H9 (cell line): ENCODE measurements at regions not wholly inside any gene's neighbourhood (a gene's known extent, or its start where the extent isn't known, plus 50 kb on each side); places are given as distances from the start of the nearest gene placed in this dataset.

Experiments used
- DNase-seq: peaks from one replicate; pipeline ENCODE4 v3.0.0-alpha.2; 2017
- H2AFZ ChIP-seq: one replicate; pipeline ENCODE4 v1.6.1; 2013; ENCODE audit warnings: mild to moderate bottlenecking, low read length, control low read depth, moderate library complexity
- H2AK5ac ChIP-seq: 2 replicates; pipeline ENCODE4 v1.6.1; 2013; ENCODE audit warnings: low read length, control low read depth, mixed read lengths; ENCODE audit not compliant: insufficient read length
- H2BK120ac ChIP-seq: one replicate; pipeline ENCODE4 v1.6.1; 2013; ENCODE audit warnings: low read depth, mild to moderate bottlenecking, low read length, control low read depth, inconsistent platforms; ENCODE audit not compliant: poor library complexity, severe bottlenecking
- H2BK12ac ChIP-seq: 2 replicates; pipeline ENCODE4 v1.6.1; 2013; ENCODE audit warnings: low read length, control low read depth, mixed read lengths, low read depth; ENCODE audit not compliant: insufficient read length
- H2BK15ac ChIP-seq: 2 replicates; pipeline ENCODE4 v1.6.1; 2013; ENCODE audit warnings: low read depth, low read length, control low read depth
- H2BK20ac ChIP-seq: one replicate; pipeline ENCODE4 v1.6.1; 2013; ENCODE audit warnings: low read depth, mild to moderate bottlenecking, low read length, control low read depth, inconsistent platforms; ENCODE audit not compliant: poor library complexity, severe bottlenecking
- H2BK5ac ChIP-seq: 2 replicates; pipeline ENCODE4 v1.6.1; 2013; ENCODE audit warnings: low read length, control low read depth, mixed read lengths; ENCODE audit not compliant: insufficient read length
- H3K14ac ChIP-seq: 2 replicates; pipeline ENCODE4 v1.6.1; 2013; ENCODE audit warnings: low read length, control low read depth; ENCODE audit not compliant: insufficient read depth
- H3K18ac ChIP-seq: 2 replicates; pipeline ENCODE4 v1.6.1; 2013; ENCODE audit warnings: low read depth, mild to moderate bottlenecking, mixed read lengths, low read length, control low read depth; ENCODE audit not compliant: insufficient read length
- H3K23ac ChIP-seq: 2 replicates; pipeline ENCODE4 v1.6.1; 2013; ENCODE audit warnings: low read length, control low read depth, mixed read lengths, low read depth; ENCODE audit not compliant: insufficient read length
- H3K23me2 ChIP-seq: 2 replicates; pipeline ENCODE4 v1.6.1; 2013; ENCODE audit warnings: low read depth, mild to moderate bottlenecking, mixed read lengths, low read length, control low read depth; ENCODE audit not compliant: insufficient read length, poor library complexity, severe bottlenecking
- H3K27ac ChIP-seq: 2 replicates; pipeline ENCODE4 v1.5.1; 2013; ENCODE audit warnings: low read length, control low read depth, mixed read lengths, low read depth; ENCODE audit not compliant: insufficient read length
- H3K27me3 ChIP-seq: 2 replicates; pipeline ENCODE4 v1.6.1; 2013; ENCODE audit warnings: low read length, control low read depth, inconsistent platforms; ENCODE audit not compliant: insufficient read depth
- H3K4ac ChIP-seq: 2 replicates; pipeline ENCODE4 v1.6.1; 2013; ENCODE audit warnings: low read depth, mild to moderate bottlenecking, control low read depth, inconsistent platforms, low read length, moderate library complexity
- H3K4me1 ChIP-seq: 2 replicates; pipeline ENCODE4 v1.6.1; 2013; ENCODE audit warnings: low read length, control low read depth, inconsistent platforms; ENCODE audit not compliant: insufficient read depth
- H3K4me2 ChIP-seq: 2 replicates; pipeline ENCODE4 v1.6.1; 2013; ENCODE audit warnings: low read length, control low read depth, mixed read lengths; ENCODE audit not compliant: insufficient read length, insufficient read depth
- H3K56ac ChIP-seq: 2 replicates; pipeline ENCODE4 v1.6.1; 2013; ENCODE audit warnings: low read depth, mild to moderate bottlenecking, mixed read lengths, low read length, control low read depth; ENCODE audit not compliant: insufficient read length
- H3K79me1 ChIP-seq: 2 replicates; pipeline ENCODE4 v1.6.1; 2013; ENCODE audit warnings: low read depth, mild to moderate bottlenecking, moderate library complexity, low read length, control low read depth, inconsistent platforms; ENCODE audit not compliant: insufficient read depth, poor library complexity, severe bottlenecking
- H3K79me2 ChIP-seq: 2 replicates; pipeline ENCODE4 v1.6.1; 2013; ENCODE audit warnings: low read length, control low read depth, inconsistent platforms; ENCODE audit not compliant: insufficient read depth
- H3K9ac ChIP-seq: 2 replicates; pipeline ENCODE4 v1.6.1; 2013; ENCODE audit warnings: low read length, control low read depth, mixed read lengths; ENCODE audit not compliant: insufficient read length; ENCODE audit errors: extremely low read depth
- H3K9me3 ChIP-seq: one replicate; pipeline ENCODE4 v1.6.1; 2013; ENCODE audit warnings: low read depth, low read length, inconsistent platforms; ENCODE audit not compliant: control insufficient read depth
- H3T11ph ChIP-seq: one replicate; pipeline ENCODE4 v1.6.1; 2013; ENCODE audit warnings: mild to moderate bottlenecking, low read length, control low read depth, inconsistent platforms
- H4K20me1 ChIP-seq: one replicate; pipeline ENCODE4 v1.6.1; 2013; ENCODE audit not compliant: control insufficient read depth, insufficient read length, insufficient read depth
- H4K5ac ChIP-seq: 2 replicates; pipeline ENCODE4 v1.6.1; 2013; ENCODE audit warnings: low read depth, mild to moderate bottlenecking, mixed read lengths, low read length, control low read depth; ENCODE audit not compliant: insufficient read length
- H4K8ac ChIP-seq: replicated peaks from 2 replicates; pipeline ENCODE4 v1.6.1; 2013; ENCODE audit warnings: low read length, control low read depth, mixed read lengths, low read depth; ENCODE audit not compliant: insufficient read length
- H4K91ac ChIP-seq: 2 replicates; pipeline ENCODE4 v1.6.1; 2013; ENCODE audit warnings: low read depth, mild to moderate bottlenecking, moderate library complexity, mixed read lengths, low read length, control low read depth; ENCODE audit not compliant: insufficient read length
- H3K27ac Mint-ChIP-seq, 3 experiments: 2 replicates in 2 of 3; 3 replicates in 1 of 3; pipeline ENCODE4 v1.8.0; 2020 to 2021; ENCODE audit warnings: mixed read lengths in 3 of 3, mild to moderate bottlenecking in 1 of 3, moderate library complexity in 1 of 3
- H3K27me3 Mint-ChIP-seq: 2 replicates; pipeline ENCODE4 v1.8.0; 2021; ENCODE audit warnings: low read depth, mild to moderate bottlenecking, moderate library complexity, mixed read lengths
- H3K36me3 Mint-ChIP-seq, 3 experiments: 2 replicates in 2 of 3; 3 replicates in 1 of 3; pipeline ENCODE4 v1.8.0; 2020 to 2021; ENCODE audit warnings: low read depth in 3 of 3, mixed read lengths in 3 of 3; ENCODE audit not compliant: insufficient read depth in 1 of 3
- H3K4me1 Mint-ChIP-seq, 2 experiments: 2 replicates each; pipeline ENCODE4 v1.8.0; 2020; ENCODE audit warnings: mixed read lengths in 2 of 2
- H3K4me3 Mint-ChIP-seq, 2 experiments: 2 replicates in 1 of 2; 3 replicates in 1 of 2; pipeline ENCODE4 v1.8.0; 2020 to 2021; ENCODE audit warnings: mild to moderate bottlenecking in 2 of 2, mixed read lengths in 2 of 2, moderate library complexity in 1 of 2
- H3K9me3 Mint-ChIP-seq, 2 experiments: 2 replicates in 1 of 2; 3 replicates in 1 of 2; pipeline ENCODE4 v1.8.0; 2020; ENCODE audit warnings: mild to moderate bottlenecking in 2 of 2, mixed read lengths in 2 of 2, moderate library complexity in 1 of 2
- WGBS: extraction: QIAGEN DNeasy Blood & Tissue Kit; methylation state at CpG from one replicate; pipeline ENCODE4 v1.1.7; 2013; ENCODE audit warnings: missing lambda C conversion rate, low lambda C conversion rate, mixed read lengths; ENCODE audit not compliant: insufficient read length; ENCODE audit errors: extremely low coverage; 5-methylcytosine and 5-hydroxymethylcytosine counted together
- TF ChIP-seq, protein P1 (sequence below): fragments of 200-600 bp; sonication (generic); conservative IDR thresholded peaks from 3 replicates; pipeline ENCODE4 v1.8.0; 2021; ENCODE audit warnings: antibody characterized with exemption, mild to moderate bottlenecking

- H3K4me1 Mint-ChIP-seq = peaks cover 14 to 15% of the 10 kb centered on the region in 2 experiments
- Histone ChIP-seq H3K27me3 (no peaks in the 10 kb centered on the region), H3K18ac (no peak overlapping the region), H4K91ac (no peak overlapping the region), H2BK12ac (no peak overlapping the region), H3K79me1 (no peaks in the 10 kb centered on the region), H3K23me2 (no peaks in the 10 kb centered on the region), H3K4ac (no peak overlapping the region), H2BK15ac (no peak overlapping the region), H2BK5ac (no peak overlapping the region), H3K79me2 (no peaks in the 10 kb centered on the region), H3K23ac (no peak overlapping the region), H4K8ac (no peak overlapping the region), H3K4me1 (no peaks in the 10 kb centered on the region), H3K27ac (no peak overlapping the region), H3T11ph (no peak overlapping the region), H3K9me3 (no peaks in the 10 kb centered on the region), H4K20me1 (no peaks in the 10 kb centered on the region), H2AK5ac (no peak overlapping the region), H3K14ac (peak overlapping the region; percentile 13; the same call in 1 of the 2 replicates), H2BK20ac (no peak overlapping the region), H2AFZ (no peak overlapping the region), H3K9ac (no peak overlapping the region), H3K56ac (no peak overlapping the region), H4K5ac (no peak overlapping the region), H3K4me2 (no peak overlapping the region), H2BK120ac (no peak overlapping the region)
- TF ChIP-seq, protein P1, sequence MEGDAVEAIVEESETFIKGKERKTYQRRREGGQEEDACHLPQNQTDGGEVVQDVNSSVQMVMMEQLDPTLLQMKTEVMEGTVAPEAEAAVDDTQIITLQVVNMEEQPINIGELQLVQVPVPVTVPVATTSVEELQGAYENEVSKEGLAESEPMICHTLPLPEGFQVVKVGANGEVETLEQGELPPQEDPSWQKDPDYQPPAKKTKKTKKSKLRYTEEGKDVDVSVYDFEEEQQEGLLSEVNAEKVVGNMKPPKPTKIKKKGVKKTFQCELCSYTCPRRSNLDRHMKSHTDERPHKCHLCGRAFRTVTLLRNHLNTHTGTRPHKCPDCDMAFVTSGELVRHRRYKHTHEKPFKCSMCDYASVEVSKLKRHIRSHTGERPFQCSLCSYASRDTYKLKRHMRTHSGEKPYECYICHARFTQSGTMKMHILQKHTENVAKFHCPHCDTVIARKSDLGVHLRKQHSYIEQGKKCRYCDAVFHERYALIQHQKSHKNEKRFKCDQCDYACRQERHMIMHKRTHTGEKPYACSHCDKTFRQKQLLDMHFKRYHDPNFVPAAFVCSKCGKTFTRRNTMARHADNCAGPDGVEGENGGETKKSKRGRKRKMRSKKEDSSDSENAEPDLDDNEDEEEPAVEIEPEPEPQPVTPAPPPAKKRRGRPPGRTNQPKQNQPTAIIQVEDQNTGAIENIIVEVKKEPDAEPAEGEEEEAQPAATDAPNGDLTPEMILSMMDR = no peak
- no peak overlapping the region; a peak in 1 of 7 replicates for H3K27ac Mint-ChIP-seq
- no peak for DNase-seq
- no CpG with 5 or more reads among the region's 7 CpGs for WGBS
- peaks cover 1% of the 10 kb centered on the region for H3K27me3 Mint-ChIP-seq
- H3K4me3 Mint-ChIP-seq = no peak overlapping the region
- H3K9me3 Mint-ChIP-seq = no peaks in the 10 kb centered on the region
- no peaks in the 10 kb centered on the region for H3K36me3 Mint-ChIP-seq
Measured at GRCh38 chr10:78212786-78213175, 179.1 kb downstream of the RPS24 start.
